ENCODE measurements at regions not wholly inside any gene's neighbourhood (a gene's known extent, or its start where the extent isn't known, plus 50 kb on each side); places are given as distances from the start of the nearest gene placed in this dataset.
A peak's percentile ranks its signal among the peaks of the same experiment; 100 is the strongest.
"Not testable (repeated sequence)": the region's sequence is repeated elsewhere in the genome, so short reads cannot be mapped to it uniquely, and the experiment has no call there.

GRCh38 chr9:17878810-17879370, 300.0 kb downstream of the SH3GL2 start:
- no peaks in the 10 kb centered on the region for H3K27me3 ChIP-seq
- TF ChIP-seq CTCF (IDR thresholded peaks at IDR 0.05): no peak
- TF ChIP-seq POLR2A (IDR thresholded peaks at IDR 0.05; ENCODE audit: low read depth): no peak
- TF ChIP-seq POLR2AphosphoS5 (IDR thresholded peaks at IDR 0.05): no peak
- TF ChIP-seq EP300 (IDR thresholded peaks at IDR 0.05): no peak
- WGBS: 89% methylated on average over 3 of the region's 3 CpGs
- H3K4me3 ChIP-seq: no peak overlapping the region
- intact Hi-C loops (cut with DNase I): no loop called here
- H3K9me3 ChIP-seq: no peaks in the 10 kb centered on the region
- no peaks in the 10 kb centered on the region for H3K36me3 ChIP-seq
- no peak for DNase-seq (ENCODE audit: extremely low spot score)
- no peak overlapping the region for H3K27ac ChIP-seq (replicated peaks in 1 of 4)
- no peaks in the 10 kb centered on the region for H3K4me1 ChIP-seq

GRCh38 chr9:17881371-17881770, 302.5 kb downstream of the SH3GL2 start:
- intact Hi-C loops (cut with DNase I): no loop called here
- Histone ChIP-seq H3K27me3 (no peaks in the 10 kb centered on the region), H3K4me1 (no peaks in the 10 kb centered on the region), H3K9me3 (no peaks in the 10 kb centered on the region), H3K4me3 (no peak overlapping the region), H3K36me3 (no peaks in the 10 kb centered on the region), H3K27ac (replicated peaks in 1 of 4) (no peak overlapping the region)
- 87% methylated on average over 9 of the region's 9 CpGs for WGBS
- no peak for TF ChIP-seq EP300 (IDR thresholded peaks at IDR 0.05)
- no peak for TF ChIP-seq POLR2AphosphoS5 (IDR thresholded peaks at IDR 0.05)
- TF ChIP-seq POLR2A (IDR thresholded peaks at IDR 0.05; ENCODE audit: low read depth): no peak
- no peak for TF ChIP-seq CTCF (IDR thresholded peaks at IDR 0.05)
- peak; percentile 55 for DNase-seq (ENCODE audit: extremely low spot score)

- Histone ChIP-seq H3K27ac (replicated peaks in 1 of 4) (no peak overlapping the region), H3K4me3 (no peak overlapping the region), H3K27me3 (no peaks in the 10 kb centered on the region), H3K4me1 (no peaks in the 10 kb centered on the region), H3K9me3 (no peaks in the 10 kb centered on the region), H3K36me3 (no peaks in the 10 kb centered on the region)
- no peak for TF ChIP-seq CTCF (IDR thresholded peaks at IDR 0.05)
- no peak for TF ChIP-seq POLR2AphosphoS5 (IDR thresholded peaks at IDR 0.05)
- TF ChIP-seq EP300 (IDR thresholded peaks at IDR 0.05): no peak
- no peak for TF ChIP-seq POLR2A (IDR thresholded peaks at IDR 0.05; ENCODE audit: low read depth)
- intact Hi-C loops (cut with DNase I): no loop called here
- WGBS: 75% methylated on average over 2 of the region's 2 CpGs
- no peak for DNase-seq (ENCODE audit: extremely low spot score)
Observed at GRCh38 chr9:17882688-17883594, 304.1 kb downstream of the SH3GL2 start.

- H3K9me3 ChIP-seq: no peaks in the 10 kb centered on the region
- DNase-seq (ENCODE audit: extremely low spot score): peak; percentile 83
- no peak overlapping the region for H3K4me3 ChIP-seq
- H3K27me3 ChIP-seq: no peaks in the 10 kb centered on the region
- no peaks in the 10 kb centered on the region for H3K36me3 ChIP-seq
- 77% methylated on average over 4 of the region's 4 CpGs for WGBS
- TF ChIP-seq CTCF (IDR thresholded peaks at IDR 0.05) (no peak), POLR2AphosphoS5 (IDR thresholded peaks at IDR 0.05) (no peak), EP300 (IDR thresholded peaks at IDR 0.05) (no peak), POLR2A (IDR thresholded peaks at IDR 0.05; ENCODE audit: low read depth) (no peak)
- no peak overlapping the region for H3K27ac ChIP-seq (replicated peaks in 1 of 4)
- intact Hi-C loops (cut with DNase I): no loop called here
- no peaks in the 10 kb centered on the region for H3K4me1 ChIP-seq
Observed at GRCh38 chr9:17888066-17888465, 309.2 kb downstream of the SH3GL2 start.

- H3K27me3 ChIP-seq; H3K9me3 ChIP-seq; H3K27ac ChIP-seq (replicated peaks in 1 of 4); intact Hi-C loops (cut with DNase I); H3K4me1 ChIP-seq; H3K4me3 ChIP-seq; H3K36me3 ChIP-seq: not testable (repeated sequence)
- peak; percentile 45 for DNase-seq (ENCODE audit: extremely low spot score)
- WGBS: 80% methylated on average over 1 of the region's 1 CpG
Observed at GRCh38 chr9:17888964-17889363, 310.1 kb downstream of the SH3GL2 start.
